ENCODE measurements at regions not wholly inside any gene's neighbourhood (a gene's known extent, or its start where the extent isn't known, plus 50 kb on each side); places are given as distances from the start of the nearest gene placed in this dataset.

- no peaks in the 10 kb centered on the region for H3K9me3 ChIP-seq (ENCODE audit: control insufficient read depth, insufficient read depth, low read depth, low read length)
- H3K4me3 ChIP-seq (ENCODE audit: low read depth, low read length): no peak overlapping the region
- ChIA-PET POLR2A (no interaction called here), CTCF (no interaction called here)
- TF ChIP-seq ZNF398 (tag by site-specific recombination; IDR thresholded peaks at IDR 0.05): no peak
- no peak for TF ChIP-seq ZNF623 (tag by site-specific recombination; IDR thresholded peaks at IDR 0.05)
- TF ChIP-seq ZNF174 (tag by site-specific recombination; IDR thresholded peaks at IDR 0.05): no peak
- no peak for TF ChIP-seq GLI2 (tag by site-specific recombination; IDR thresholded peaks at IDR 0.05; ENCODE audit: borderline replicate concordance, low read depth)
- TF ChIP-seq ZNF18 (tag by site-specific recombination; IDR thresholded peaks at IDR 0.05): no peak
- TF ChIP-seq ZNF354C (tag by site-specific recombination; IDR thresholded peaks at IDR 0.05; ENCODE audit: borderline replicate concordance, low read depth): no peak
- TF ChIP-seq OVOL3 (tag by site-specific recombination; IDR thresholded peaks at IDR 0.05): no peak
- TF ChIP-seq ZNF26 (tag by site-specific recombination; IDR thresholded peaks at IDR 0.05): no peak
- no peak for TF ChIP-seq HOXA7 (CRISPR knock-in tag; IDR thresholded peaks at IDR 0.05; ENCODE audit: borderline replicate concordance)
- no peak for TF ChIP-seq ZNF175 (tag by site-specific recombination; IDR thresholded peaks at IDR 0.05)
- no peak for TF ChIP-seq ZNF776 (tag by site-specific recombination; IDR thresholded peaks at IDR 0.05; ENCODE audit: borderline replicate concordance)
- TF ChIP-seq ZNF221 (tag by site-specific recombination; IDR thresholded peaks at IDR 0.05; ENCODE audit: borderline replicate concordance): no peak
- TF ChIP-seq ZNF24 (tag by site-specific recombination; IDR thresholded peaks at IDR 0.05): no peak
- no peak for TF ChIP-seq GFI1B (tag by site-specific recombination; IDR thresholded peaks at IDR 0.05)
- no peaks in the 10 kb centered on the region for H3K36me3 ChIP-seq (ENCODE audit: control insufficient read depth in 2 of 2, insufficient read depth in 1 of 2, low read length in 2 of 2)
- H3K27ac ChIP-seq (ENCODE audit: extremely low read depth, low read depth, low read length): no peak overlapping the region
- no peaks in the 10 kb centered on the region for H3K4me1 ChIP-seq (ENCODE audit: control insufficient read depth, insufficient read depth, low read length)
Measured at GRCh38 chr20:7308163-7308562, 540.7 kb downstream of the BMP2 start.

- Histone ChIP-seq H3K9me3 (ENCODE audit: control insufficient read depth, insufficient read depth, low read depth, low read length) (no peaks in the 10 kb centered on the region), H3K27ac (ENCODE audit: extremely low read depth, low read depth, low read length) (no peak overlapping the region), H3K4me1 (ENCODE audit: control insufficient read depth, insufficient read depth, low read length) (no peaks in the 10 kb centered on the region), H3K4me3 (ENCODE audit: low read depth, low read length) (no peak overlapping the region), H3K36me3 (ENCODE audit: control insufficient read depth in 2 of 2, insufficient read depth in 1 of 2, low read length in 2 of 2) (no peaks in the 10 kb centered on the region)
- POLR2A ChIA-PET: no interaction called here
- CTCF ChIA-PET: interaction anchor here (1.0 kb wide), 1 partner anchor 27 kb away, joined by 3 read pairs; no protein-coding TSS in a partner anchor
- TF ChIP-seq ZNF324 (tag by site-specific recombination; IDR thresholded peaks at IDR 0.05): no peak
- no peak for TF ChIP-seq GLIS1 (tag by site-specific recombination; IDR thresholded peaks at IDR 0.05)
- no peak for TF ChIP-seq PRDM2 (tag by site-specific recombination; IDR thresholded peaks at IDR 0.05; ENCODE audit: borderline replicate concordance)
- TF ChIP-seq BCL11B (tag by site-specific recombination; IDR thresholded peaks at IDR 0.05; ENCODE audit: low read depth): no peak
- no peak for TF ChIP-seq ZNF747 (tag by site-specific recombination; IDR thresholded peaks at IDR 0.05)
- TF ChIP-seq ZNF398 (tag by site-specific recombination; IDR thresholded peaks at IDR 0.05): no peak
- TF ChIP-seq ZBTB48 (tag by site-specific recombination; IDR thresholded peaks at IDR 0.05): no peak
- no peak for TF ChIP-seq ZNF175 (tag by site-specific recombination; IDR thresholded peaks at IDR 0.05)
- TF ChIP-seq ZNF404 (tag by site-specific recombination; IDR thresholded peaks at IDR 0.05): no peak
Measured at GRCh38 chr20:7313047-7313446, 545.6 kb downstream of the BMP2 start.
